Activated B cell treated with CpG ODN at 0.5 μM for 24 hours (primary cell): ENCODE measurements at regions not wholly inside any gene's neighbourhood (a gene's known extent, or its start where the extent isn't known, plus 50 kb on each side); places are given as distances from the start of the nearest gene placed in this dataset.

Source experiments
- ATAC-seq: fragments of 200-7000 bp; cut with Tn5 transposase; one replicate; pipeline ENCODE4 v1.10.0; 2021; ENCODE audit warnings: low read depth, mild to moderate bottlenecking, moderate library complexity
- CTCF ChIA-PET: fragments of 350-600 bp; sonication (Branson Sonifier 250); formaldehyde crosslinking; loops from one replicate; lab custom pipeline; 2021; ENCODE audit warnings: antibody characterized with exemption; lab: Charles Lee
- POLR2A ChIA-PET: fragments of 350-600 bp; sonication (Branson Sonifier 250); formaldehyde crosslinking; loops from one replicate; lab custom pipeline; 2021; ENCODE audit warnings: antibody characterized with exemption; lab: Charles Lee
- DNase-seq: peaks from one replicate; pipeline ENCODE4 v3.0.0; 2022
- H3K27ac Mint-ChIP-seq: one replicate; pipeline ENCODE4 v1.8.0; 2020; ENCODE audit warnings: mixed read lengths
- H3K27me3 Mint-ChIP-seq: one replicate; pipeline ENCODE4 v1.8.0; 2021; ENCODE audit warnings: mixed read lengths
- H3K36me3 Mint-ChIP-seq: one replicate; pipeline ENCODE4 v1.8.0; 2021; ENCODE audit warnings: low read depth, mixed read lengths
- H3K4me1 Mint-ChIP-seq: one replicate; pipeline ENCODE4 v1.8.0; 2021; ENCODE audit warnings: mixed read lengths
- H3K4me3 Mint-ChIP-seq: one replicate; pipeline ENCODE4 v1.8.0; 2020; ENCODE audit warnings: mild to moderate bottlenecking, mixed read lengths
- H3K9me3 Mint-ChIP-seq: one replicate; pipeline ENCODE4 v1.8.0; 2020; ENCODE audit warnings: mixed read lengths
- CTCF ChIP-seq: fragments of 200-600 bp; IDR thresholded peaks from one replicate; pipeline ENCODE4 v1.8.0; 2022; ENCODE audit warnings: antibody characterized with exemption, mild to moderate bottlenecking
- intact Hi-C: fragments of 100-400 bp; cut with micrococcal nuclease; formaldehyde crosslinking; loops from one replicate; pipeline ENCODE4 v1.15.1; 2024

DNA sequence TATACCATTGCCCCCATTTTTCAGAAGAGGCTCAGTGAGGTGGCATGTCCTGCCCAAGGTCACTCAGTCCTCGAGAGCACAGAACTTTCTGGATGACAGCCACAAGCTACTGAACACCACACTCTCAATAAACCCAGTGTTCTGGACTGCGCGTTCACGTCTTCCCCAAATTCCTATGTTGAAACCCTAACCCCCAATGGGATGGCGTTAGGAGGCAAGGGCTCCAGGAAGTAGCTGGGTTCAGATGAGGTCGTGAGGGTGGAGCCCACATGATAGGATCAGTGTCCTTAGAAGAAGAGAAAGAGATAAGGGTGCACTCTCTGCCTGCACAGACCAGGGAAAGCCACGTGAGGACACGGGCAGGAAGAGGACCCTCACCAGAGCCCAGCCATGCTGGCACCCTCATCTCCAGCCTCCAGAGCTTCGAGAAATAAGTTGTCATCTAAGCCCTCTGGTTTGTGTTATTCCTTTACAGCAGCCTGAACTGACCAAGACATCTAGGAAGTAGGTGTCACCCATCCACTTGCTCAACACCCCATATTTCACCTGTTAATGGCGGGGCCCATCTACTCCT lies 324.0 kb downstream of the UACA start:
- DNase-seq (no peak), ATAC-seq (no peak)
- H3K4me1 Mint-ChIP-seq = peaks cover 31% of the 10 kb centered on the region
- ChIA-PET CTCF (interaction anchor here (0.7 to 1.2 kb wide), 3 partner anchors 8 to 28 kb away, joined by 3 to 4 read pairs (median 3); no protein-coding TSS in a partner anchor), POLR2A (no interaction called here)
- H3K4me3 Mint-ChIP-seq = no peak overlapping the region
- peaks cover 9% of the 10 kb centered on the region for H3K27me3 Mint-ChIP-seq
- H3K36me3 Mint-ChIP-seq = no peaks in the 10 kb centered on the region
- intact Hi-C loops = loop anchor here (5.0 kb wide), 2 partner anchors 117 to 157 kb away; no protein-coding TSS in a partner anchor
- H3K9me3 Mint-ChIP-seq = no peaks in the 10 kb centered on the region
- no peak overlapping the region for H3K27ac Mint-ChIP-seq
- TF ChIP-seq CTCF = no peak

DNA sequence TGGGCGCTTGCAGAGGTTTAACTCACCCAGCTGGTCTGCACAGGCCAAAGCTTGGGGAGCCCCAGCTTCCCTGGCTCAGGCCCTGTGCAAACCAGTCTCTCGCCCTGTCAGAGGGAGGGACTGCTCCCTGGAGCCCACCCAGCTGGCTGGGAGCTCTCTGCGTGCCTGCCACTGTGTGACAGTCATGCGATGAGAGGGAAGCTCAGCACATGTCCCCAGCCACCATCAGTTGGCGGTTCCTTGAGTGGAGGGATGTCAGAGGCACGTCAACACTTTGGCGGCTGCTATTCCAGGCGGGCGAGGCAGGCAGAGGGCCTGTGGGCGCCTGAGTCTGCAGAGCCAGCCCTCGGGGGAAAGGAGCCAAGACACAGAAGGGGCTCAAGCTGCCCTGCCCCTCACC lies 324.6 kb downstream of the UACA start:
- DNase-seq (no peak), ATAC-seq (no peak)
- TF ChIP-seq CTCF = no peak
- H3K9me3 Mint-ChIP-seq = no peaks in the 10 kb centered on the region
- POLR2A ChIA-PET = no interaction called here
- no peak overlapping the region for H3K27ac Mint-ChIP-seq
- H3K27me3 Mint-ChIP-seq = peaks cover 8% of the 10 kb centered on the region
- CTCF ChIA-PET = interaction anchor here (0.7 to 1.2 kb wide), 2 partner anchors 9 to 28 kb away, joined by 3 to 4 read pairs; no protein-coding TSS in a partner anchor
- no peak overlapping the region for H3K4me3 Mint-ChIP-seq
- no peaks in the 10 kb centered on the region for H3K36me3 Mint-ChIP-seq
- intact Hi-C loops = loop anchor here (5.0 kb wide), 2 partner anchors 116 to 156 kb away; no protein-coding TSS in a partner anchor
- peaks cover 29% of the 10 kb centered on the region for H3K4me1 Mint-ChIP-seq

- no peak overlapping the region for H3K27ac Mint-ChIP-seq
- intact Hi-C loops = loop anchor here (5.0 kb wide), 2 partner anchors 116 to 156 kb away; no protein-coding TSS in a partner anchor
- no peaks in the 10 kb centered on the region for H3K36me3 Mint-ChIP-seq
- peaks cover 28% of the 10 kb centered on the region for H3K4me1 Mint-ChIP-seq
- H3K4me3 Mint-ChIP-seq = no peak overlapping the region
- H3K27me3 Mint-ChIP-seq = peaks cover 8% of the 10 kb centered on the region
- ChIA-PET POLR2A (no interaction called here), CTCF (no interaction called here)
- ATAC-seq = no peak
- DNase-seq = no peak
- TF ChIP-seq CTCF = no peak
- no peaks in the 10 kb centered on the region for H3K9me3 Mint-ChIP-seq
Observed at GRCh38 chr15:70437882-70438451, 325.4 kb downstream of the UACA start.

- TF ChIP-seq CTCF = no peak
- H3K27ac Mint-ChIP-seq = no peak overlapping the region
- no peak overlapping the region for H3K4me3 Mint-ChIP-seq
- ChIA-PET POLR2A (no interaction called here), CTCF (no interaction called here)
- H3K36me3 Mint-ChIP-seq = no peaks in the 10 kb centered on the region
- H3K9me3 Mint-ChIP-seq = no peaks in the 10 kb centered on the region
- intact Hi-C loops = loop anchor here (5.0 kb wide), 2 partner anchors 115 to 155 kb away; no protein-coding TSS in a partner anchor
- peaks cover 4% of the 10 kb centered on the region for H3K27me3 Mint-ChIP-seq
- peaks cover 28% of the 10 kb centered on the region for H3K4me1 Mint-ChIP-seq
- DNase-seq (no peak), ATAC-seq (no peak)
Observed at GRCh38 chr15:70437089-70437488, 326.3 kb downstream of the UACA start.

- ChIA-PET POLR2A (interaction anchor here (1.1 kb wide), 1 partner anchor 50 kb away, joined by 3 read pairs; no protein-coding TSS in a partner anchor), CTCF (no interaction called here)
- no peak overlapping the region for H3K4me3 Mint-ChIP-seq
- H3K9me3 Mint-ChIP-seq = no peaks in the 10 kb centered on the region
- intact Hi-C loops = loop anchor here (5.0 kb wide), 2 partner anchors 114 to 154 kb away; no protein-coding TSS in a partner anchor
- H3K36me3 Mint-ChIP-seq = no peaks in the 10 kb centered on the region
- H3K27ac Mint-ChIP-seq = no peak overlapping the region
- no peak for TF ChIP-seq CTCF
- DNase-seq (no peak), ATAC-seq (no peak)
- peaks cover 28% of the 10 kb centered on the region for H3K4me1 Mint-ChIP-seq
- H3K27me3 Mint-ChIP-seq = no peaks in the 10 kb centered on the region
Observed at GRCh38 chr15:70436428-70436827, 326.9 kb downstream of the UACA start.
